ENCODE measurements at regions not wholly inside any gene's neighbourhood (a gene's known extent, or its start where the extent isn't known, plus 50 kb on each side); places are given as distances from the start of the nearest gene placed in this dataset.

- no peaks in the 10 kb centered on the region for H3K27me3 Mint-ChIP-seq (ENCODE audit: insufficient read depth)
- no peaks in the 10 kb centered on the region for H3K36me3 Mint-ChIP-seq (ENCODE audit: low read depth)
- H3K27ac Mint-ChIP-seq, result no peak overlapping the region
- 71 to 100% methylated on average over 1 of the region's 1 CpG for WGBS, 2 experiments (ENCODE audit: insufficient coverage in 1 of 2, insufficient read length in 1 of 2)
- H3K9ac ChIP-seq (ENCODE audit: extremely low read depth, low read length, poor library complexity, severe bottlenecking), result no peak overlapping the region
- no peaks in the 10 kb centered on the region for H3K4me1 ChIP-seq (ENCODE audit: control insufficient read depth, insufficient read depth, low read length)
- no peaks in the 10 kb centered on the region for H3K27me3 ChIP-seq (ENCODE audit: control insufficient read depth, insufficient read depth, low read length, poor library complexity, severe bottlenecking)
- no peak for DNase-seq
- TF ChIP-seq, protein P1, sequence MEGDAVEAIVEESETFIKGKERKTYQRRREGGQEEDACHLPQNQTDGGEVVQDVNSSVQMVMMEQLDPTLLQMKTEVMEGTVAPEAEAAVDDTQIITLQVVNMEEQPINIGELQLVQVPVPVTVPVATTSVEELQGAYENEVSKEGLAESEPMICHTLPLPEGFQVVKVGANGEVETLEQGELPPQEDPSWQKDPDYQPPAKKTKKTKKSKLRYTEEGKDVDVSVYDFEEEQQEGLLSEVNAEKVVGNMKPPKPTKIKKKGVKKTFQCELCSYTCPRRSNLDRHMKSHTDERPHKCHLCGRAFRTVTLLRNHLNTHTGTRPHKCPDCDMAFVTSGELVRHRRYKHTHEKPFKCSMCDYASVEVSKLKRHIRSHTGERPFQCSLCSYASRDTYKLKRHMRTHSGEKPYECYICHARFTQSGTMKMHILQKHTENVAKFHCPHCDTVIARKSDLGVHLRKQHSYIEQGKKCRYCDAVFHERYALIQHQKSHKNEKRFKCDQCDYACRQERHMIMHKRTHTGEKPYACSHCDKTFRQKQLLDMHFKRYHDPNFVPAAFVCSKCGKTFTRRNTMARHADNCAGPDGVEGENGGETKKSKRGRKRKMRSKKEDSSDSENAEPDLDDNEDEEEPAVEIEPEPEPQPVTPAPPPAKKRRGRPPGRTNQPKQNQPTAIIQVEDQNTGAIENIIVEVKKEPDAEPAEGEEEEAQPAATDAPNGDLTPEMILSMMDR (conservative IDR thresholded peaks at IDR 0.05), result no peak
- no peaks in the 10 kb centered on the region for H3K36me3 ChIP-seq (ENCODE audit: control insufficient read depth, insufficient read depth, low read length)
- no peaks in the 10 kb centered on the region for H3K9me3 Mint-ChIP-seq
- no peak overlapping the region for H3K4me3 Mint-ChIP-seq
- no peak overlapping the region for H3K27ac ChIP-seq (ENCODE audit: low read depth, low read length)
- no peaks in the 10 kb centered on the region for H3K4me1 Mint-ChIP-seq
- H3K9me3 ChIP-seq (ENCODE audit: control insufficient read depth, low read length), result peaks cover 26% of the 10 kb centered on the region
- no peak overlapping the region for H3K4me3 ChIP-seq (ENCODE audit: low read length)
These were observed 466.9 kb downstream of the CBLN4 start for GRCh38 chr20:55538261-55538908.

DNA sequence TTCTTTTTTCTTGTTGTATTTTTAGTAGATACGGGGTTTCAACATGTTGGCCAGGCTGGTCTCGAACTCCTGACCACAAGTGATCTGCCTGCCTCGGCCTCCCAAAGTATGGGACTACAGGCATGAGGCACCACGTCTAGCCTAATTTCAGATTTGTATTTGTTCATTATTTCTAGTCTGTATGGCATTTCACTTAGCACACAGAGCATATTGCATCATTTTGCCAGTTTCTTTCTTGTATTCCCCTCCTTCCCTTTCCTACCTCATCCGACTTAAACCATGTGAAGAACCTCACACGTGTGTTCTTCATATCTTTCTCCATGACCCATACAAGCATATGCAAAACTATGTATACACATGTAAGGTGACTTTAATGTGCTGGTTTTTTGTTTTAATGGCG lies 470.0 kb downstream of the CBLN4 start:
- Mint-ChIP-seq H3K4me3 (no peak overlapping the region), H3K4me1 (no peaks in the 10 kb centered on the region), H3K9me3 (no peaks in the 10 kb centered on the region), H3K36me3 (ENCODE audit: low read depth) (no peaks in the 10 kb centered on the region), H3K27me3 (ENCODE audit: insufficient read depth) (no peaks in the 10 kb centered on the region), H3K27ac (no peak overlapping the region)
- TF ChIP-seq, protein P1 (conservative IDR thresholded peaks at IDR 0.05), result no peak
- no peak overlapping the region for H3K4me3 ChIP-seq (ENCODE audit: low read length)
- H3K9ac ChIP-seq (ENCODE audit: extremely low read depth, low read length, poor library complexity, severe bottlenecking), result no peak overlapping the region
- no peaks in the 10 kb centered on the region for H3K27me3 ChIP-seq (ENCODE audit: control insufficient read depth, insufficient read depth, low read length, poor library complexity, severe bottlenecking)
- DNase-seq, result no peak
- H3K27ac ChIP-seq (ENCODE audit: low read depth, low read length), result no peak overlapping the region
- no peaks in the 10 kb centered on the region for H3K36me3 ChIP-seq (ENCODE audit: control insufficient read depth, insufficient read depth, low read length)
- H3K4me1 ChIP-seq (ENCODE audit: control insufficient read depth, insufficient read depth, low read length), result no peaks in the 10 kb centered on the region
- 70 to 73% methylated on average over 2 to 6 of the region's 7 CpGs for WGBS, 2 experiments (ENCODE audit: insufficient coverage in 1 of 2, insufficient read length in 1 of 2)
- H3K9me3 ChIP-seq (ENCODE audit: control insufficient read depth, low read length), result peaks cover 25% of the 10 kb centered on the region

GRCh38 chr20:55533632-55534031 lies 471.7 kb downstream of the CBLN4 start:
- Histone ChIP-seq H3K27me3 (ENCODE audit: control insufficient read depth, insufficient read depth, low read length, poor library complexity, severe bottlenecking) (no peaks in the 10 kb centered on the region), H3K27ac (ENCODE audit: low read depth, low read length) (no peak overlapping the region), H3K4me3 (ENCODE audit: low read length) (no peak overlapping the region), H3K9ac (ENCODE audit: extremely low read depth, low read length, poor library complexity, severe bottlenecking) (no peak overlapping the region), H3K36me3 (ENCODE audit: control insufficient read depth, insufficient read depth, low read length) (no peaks in the 10 kb centered on the region), H3K4me1 (ENCODE audit: control insufficient read depth, insufficient read depth, low read length) (no peaks in the 10 kb centered on the region), H3K9me3 (ENCODE audit: control insufficient read depth, low read length) (peaks cover 25% of the 10 kb centered on the region)
- DNase-seq, result no peak
- TF ChIP-seq, protein P1 (conservative IDR thresholded peaks at IDR 0.05), result no peak
- Mint-ChIP-seq H3K27me3 (ENCODE audit: insufficient read depth) (no peaks in the 10 kb centered on the region), H3K4me3 (no peak overlapping the region), H3K9me3 (no peaks in the 10 kb centered on the region), H3K27ac (no peak overlapping the region), H3K4me1 (no peaks in the 10 kb centered on the region), H3K36me3 (ENCODE audit: low read depth) (no peaks in the 10 kb centered on the region)
- 83 to 90% methylated on average over 1 to 3 of the region's 3 CpGs for WGBS, 2 experiments (ENCODE audit: insufficient coverage in 1 of 2, insufficient read length in 1 of 2)

Data from endodermal cell (in vitro differentiated cells).